Thoracic aorta (tissue), 2 donors: ENCODE measurements at regions not wholly inside any gene's neighbourhood (a gene's known extent, or its start where the extent isn't known, plus 50 kb on each side); places are given as distances from the start of the nearest gene placed in this dataset.

Experiments used
- ATAC-seq: fragments of 150-250 bp; one replicate; pipeline ENCODE4 v1.8.0; 2017; ENCODE audit warnings: low read depth; ENCODE audit not compliant: insufficient number of reproducible peaks, low FRiP score
- DNase-seq: peaks from one replicate; pipeline ENCODE4 v3.0.0-alpha.2; 2020; ENCODE audit warnings: low spot score
- H3K27ac ChIP-seq, 2 donors: fragments of 200-600 bp; sonication (generic); 1 replicate in 1 of 2; 2 replicates in 1 of 2; pipeline ENCODE4 v1.5.1; 2016; ENCODE audit warnings: mild to moderate bottlenecking in 2 of 2, moderate library complexity in 2 of 2
- H3K27me3 ChIP-seq: fragments of 200-600 bp; sonication (generic); replicated peaks from 2 replicates; pipeline ENCODE4 v1.6.0; 2016; ENCODE audit warnings: mild to moderate bottlenecking; ENCODE audit not compliant: insufficient read depth
- H3K36me3 ChIP-seq: fragments of 200-600 bp; sonication (generic); one replicate; pipeline ENCODE4 v1.5.1; 2016
- H3K4me1 ChIP-seq, 2 donors: fragments of 200-600 bp; sonication (generic); 1 replicate in 1 of 2; 2 replicates in 1 of 2; pipeline versions ENCODE4 v1.5.1 to v1.6.0; 2016; ENCODE audit warnings: low read depth in 2 of 2, mild to moderate bottlenecking in 1 of 2; ENCODE audit not compliant: control insufficient read depth in 1 of 2
- H3K4me3 ChIP-seq: fragments of 200-600 bp; sonication (generic); 2 replicates; pipeline ENCODE4 v1.5.1; 2016; ENCODE audit warnings: mild to moderate bottlenecking
- H3K9me3 ChIP-seq: fragments of 200-600 bp; sonication (generic); 2 replicates; pipeline ENCODE4 v1.5.1; 2016
- CTCF ChIP-seq: fragments of 200-600 bp; sonication (generic); IDR thresholded peaks from one replicate; pipeline ENCODE4 v1.5.1; 2019; ENCODE audit warnings: antibody characterized with exemption

DNA sequence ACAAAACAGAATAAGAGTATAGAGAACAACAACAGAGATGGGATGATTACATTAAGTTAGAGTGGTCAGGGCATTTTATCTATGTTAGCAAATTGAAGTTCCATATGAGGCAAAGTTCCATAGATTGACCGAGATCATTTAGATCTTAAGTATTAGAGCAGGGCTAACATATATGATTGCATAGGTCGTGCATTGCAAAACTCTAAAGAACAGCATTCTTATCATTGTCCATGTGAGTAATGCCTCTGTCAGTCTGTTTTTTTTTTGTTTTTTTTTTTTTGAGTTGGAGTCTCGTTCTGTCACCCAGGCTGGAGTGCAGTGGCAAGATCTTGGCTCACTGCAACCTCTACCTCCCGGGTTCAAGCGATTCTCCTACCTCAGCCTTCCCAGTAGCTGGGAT lies 341.7 kb upstream of the KCNH8 start:
- Histone ChIP-seq H3K27me3 (no peaks in the 10 kb centered on the region), H3K4me1 (no peaks in the 10 kb centered on the region), H3K27ac (no peak overlapping the region), H3K4me3 (no peak overlapping the region), H3K9me3 (no peaks in the 10 kb centered on the region), H3K36me3 (no peaks in the 10 kb centered on the region)
- DNase-seq (no peak), ATAC-seq (no peak)
- TF ChIP-seq CTCF = no peak

GRCh38 chr3:18797378-18797777 lies 350.9 kb upstream of the KCNH8 start:
- TF ChIP-seq CTCF = no peak
- H3K4me3 ChIP-seq = no peak overlapping the region
- H3K36me3 ChIP-seq = no peaks in the 10 kb centered on the region
- no peak overlapping the region for H3K27ac ChIP-seq
- no peaks in the 10 kb centered on the region for H3K9me3 ChIP-seq
- no peak for DNase-seq
- H3K27me3 ChIP-seq = no peaks in the 10 kb centered on the region
- no peaks in the 10 kb centered on the region for H3K4me1 ChIP-seq
- no peak for ATAC-seq

DNA sequence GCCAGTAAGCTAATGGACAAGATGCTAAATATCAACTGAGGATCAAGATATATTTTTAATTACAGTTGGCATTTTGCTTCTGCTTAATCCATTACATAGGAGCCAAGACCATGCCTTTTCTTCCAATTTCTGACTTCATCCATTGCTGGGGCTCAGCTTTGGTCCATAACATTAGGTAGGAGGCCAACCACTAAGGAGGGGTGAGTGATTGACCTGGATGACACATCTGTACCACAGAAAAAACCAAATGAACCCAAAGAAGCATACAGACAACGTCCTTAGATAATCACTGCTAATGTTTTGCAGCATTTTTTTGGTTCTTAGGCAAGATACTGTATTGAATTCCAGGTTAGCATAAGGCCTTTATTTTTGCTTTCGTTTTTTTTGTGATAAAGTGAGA lies 353.2 kb upstream of the KCNH8 start:
- no peaks in the 10 kb centered on the region for H3K9me3 ChIP-seq
- H3K36me3 ChIP-seq = no peaks in the 10 kb centered on the region
- H3K4me3 ChIP-seq = no peak overlapping the region
- no peak for DNase-seq
- no peaks in the 10 kb centered on the region for H3K27me3 ChIP-seq
- ATAC-seq = no peak
- no peak overlapping the region for H3K27ac ChIP-seq
- TF ChIP-seq CTCF = no peak
- no peaks in the 10 kb centered on the region for H3K4me1 ChIP-seq

DNA sequence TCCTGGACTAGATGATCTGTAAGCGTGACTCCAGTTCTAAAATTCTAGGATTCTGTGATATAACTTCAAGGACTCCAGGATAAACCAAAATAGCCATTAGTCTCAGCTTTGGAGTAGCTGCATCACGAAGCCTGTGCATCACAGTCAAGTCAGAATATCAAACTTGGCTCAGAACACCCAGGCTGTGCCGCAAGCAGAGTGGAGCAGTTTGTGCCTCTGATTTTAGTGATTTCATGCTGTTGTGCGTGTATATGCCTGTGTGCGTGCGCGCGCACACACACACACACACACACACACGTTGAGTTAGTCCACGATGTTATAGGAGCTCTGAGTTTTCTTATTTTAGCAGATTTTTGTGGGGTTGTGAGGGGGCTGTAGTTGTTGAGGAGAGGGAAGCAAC lies 356.6 kb upstream of the KCNH8 start:
- no peaks in the 10 kb centered on the region for H3K36me3 ChIP-seq
- no peak for DNase-seq
- no peaks in the 10 kb centered on the region for H3K27me3 ChIP-seq
- H3K4me3 ChIP-seq = no peak overlapping the region
- no peak for TF ChIP-seq CTCF
- H3K9me3 ChIP-seq = no peaks in the 10 kb centered on the region
- H3K27ac ChIP-seq = no peak overlapping the region
- H3K4me1 ChIP-seq = no peaks in the 10 kb centered on the region
- no peak for ATAC-seq

DNA sequence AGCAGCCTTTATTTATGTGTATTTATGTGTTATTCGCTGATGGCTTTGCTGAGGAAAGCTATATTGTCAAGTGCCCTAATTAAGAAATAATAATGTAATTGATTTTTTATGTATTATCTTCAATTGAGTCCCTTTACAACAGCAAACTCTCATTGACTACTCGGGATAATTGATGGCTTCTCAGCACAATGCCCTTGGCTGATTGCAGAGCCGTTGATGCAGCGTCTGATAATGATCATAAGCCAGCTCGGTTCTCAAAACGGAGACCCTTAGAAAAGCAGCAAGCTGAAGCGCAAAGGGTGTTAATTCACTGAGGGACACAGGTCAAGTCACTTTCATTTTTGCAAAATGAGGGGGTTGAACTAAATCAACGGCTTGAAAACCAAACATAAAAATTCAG lies 357.1 kb upstream of the KCNH8 start:
- Histone ChIP-seq H3K27ac (no peak overlapping the region), H3K36me3 (no peaks in the 10 kb centered on the region), H3K4me3 (no peak overlapping the region), H3K4me1 (no peaks in the 10 kb centered on the region), H3K9me3 (no peaks in the 10 kb centered on the region), H3K27me3 (no peaks in the 10 kb centered on the region)
- DNase-seq (no peak), ATAC-seq (no peak)
- TF ChIP-seq CTCF = no peak
